ENCODE measurements at regions not wholly inside any gene's neighbourhood (a gene's known extent, or its start where the extent isn't known, plus 50 kb on each side); places are given as distances from the start of the nearest gene placed in this dataset.

DNA sequence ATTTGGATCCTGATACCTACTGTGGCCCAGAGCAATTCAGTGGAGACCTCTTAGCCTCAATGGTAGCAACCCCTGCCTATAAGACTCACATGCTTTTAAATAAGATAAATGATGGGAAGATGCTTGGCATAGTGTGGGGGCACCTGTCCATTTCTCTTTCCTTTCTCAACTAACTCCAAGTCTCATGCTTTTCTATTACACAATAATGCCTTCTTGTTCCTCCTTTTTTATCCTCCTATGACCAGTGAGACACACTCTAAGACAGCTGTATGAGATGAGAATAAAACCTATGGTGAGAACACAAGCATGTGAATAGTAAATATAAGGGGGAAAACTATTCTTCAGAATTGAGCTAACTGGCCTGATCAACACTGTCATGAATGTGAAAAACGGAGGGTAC, 147.0 kb upstream of the STXBP5 start:
- TF ChIP-seq, protein P1, sequence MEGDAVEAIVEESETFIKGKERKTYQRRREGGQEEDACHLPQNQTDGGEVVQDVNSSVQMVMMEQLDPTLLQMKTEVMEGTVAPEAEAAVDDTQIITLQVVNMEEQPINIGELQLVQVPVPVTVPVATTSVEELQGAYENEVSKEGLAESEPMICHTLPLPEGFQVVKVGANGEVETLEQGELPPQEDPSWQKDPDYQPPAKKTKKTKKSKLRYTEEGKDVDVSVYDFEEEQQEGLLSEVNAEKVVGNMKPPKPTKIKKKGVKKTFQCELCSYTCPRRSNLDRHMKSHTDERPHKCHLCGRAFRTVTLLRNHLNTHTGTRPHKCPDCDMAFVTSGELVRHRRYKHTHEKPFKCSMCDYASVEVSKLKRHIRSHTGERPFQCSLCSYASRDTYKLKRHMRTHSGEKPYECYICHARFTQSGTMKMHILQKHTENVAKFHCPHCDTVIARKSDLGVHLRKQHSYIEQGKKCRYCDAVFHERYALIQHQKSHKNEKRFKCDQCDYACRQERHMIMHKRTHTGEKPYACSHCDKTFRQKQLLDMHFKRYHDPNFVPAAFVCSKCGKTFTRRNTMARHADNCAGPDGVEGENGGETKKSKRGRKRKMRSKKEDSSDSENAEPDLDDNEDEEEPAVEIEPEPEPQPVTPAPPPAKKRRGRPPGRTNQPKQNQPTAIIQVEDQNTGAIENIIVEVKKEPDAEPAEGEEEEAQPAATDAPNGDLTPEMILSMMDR (IDR thresholded peaks at IDR 0.05): no peak

GRCh38 chr6:147057705-147058342, 146.4 kb upstream of the STXBP5 start:
- TF ChIP-seq, protein P1 (IDR thresholded peaks at IDR 0.05): no peak

DNA sequence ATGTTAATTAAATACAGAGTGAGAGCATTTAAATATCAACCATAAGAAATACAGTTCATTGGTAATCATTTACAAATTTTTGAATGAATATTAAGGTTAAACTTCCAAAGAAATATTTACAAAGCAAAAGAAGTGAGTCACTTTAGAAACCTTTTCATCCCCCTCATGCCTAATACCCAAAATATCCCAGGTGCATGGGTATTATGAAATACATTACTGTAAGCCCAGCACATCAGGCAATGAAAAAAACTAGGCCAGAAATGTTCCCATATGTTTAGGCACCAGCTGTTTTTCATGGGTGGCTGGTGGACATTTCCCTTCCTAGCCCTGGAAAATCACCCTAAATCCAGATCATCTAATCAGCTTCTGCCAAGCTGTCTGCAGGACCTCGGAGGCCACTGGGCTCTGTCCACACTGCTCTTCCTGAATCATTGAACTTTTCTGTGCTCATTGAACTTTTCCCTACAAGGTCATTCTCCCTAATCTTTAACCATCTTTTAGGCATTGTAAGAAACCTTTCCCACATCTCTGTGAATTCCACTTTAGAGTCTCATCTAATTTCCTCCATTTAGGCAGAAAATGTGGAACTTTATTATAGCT, 145.3 kb upstream of the STXBP5 start:
- TF ChIP-seq, protein P1 (IDR thresholded peaks at IDR 0.05): no peak

DNA sequence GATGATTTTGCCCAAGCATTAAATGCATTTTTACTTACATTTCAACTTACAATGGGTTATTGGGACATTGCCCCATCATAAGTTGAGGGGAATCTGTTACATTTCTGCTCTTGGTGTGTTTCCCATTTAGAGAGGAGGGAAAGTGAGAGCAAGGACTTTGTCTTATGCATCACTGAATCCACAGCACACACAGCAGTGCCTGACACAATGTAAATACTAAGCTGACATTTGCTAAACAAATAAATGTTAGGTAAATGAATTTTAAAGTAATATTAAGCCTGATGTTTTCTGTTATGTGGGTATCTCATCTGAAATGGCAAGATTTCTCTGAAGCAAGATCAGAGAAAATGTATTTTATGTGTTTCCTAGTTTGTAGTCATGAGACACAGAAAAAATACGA, 143.6 kb upstream of the STXBP5 start:
- TF ChIP-seq, protein P1 (IDR thresholded peaks at IDR 0.05): no peak

DNA sequence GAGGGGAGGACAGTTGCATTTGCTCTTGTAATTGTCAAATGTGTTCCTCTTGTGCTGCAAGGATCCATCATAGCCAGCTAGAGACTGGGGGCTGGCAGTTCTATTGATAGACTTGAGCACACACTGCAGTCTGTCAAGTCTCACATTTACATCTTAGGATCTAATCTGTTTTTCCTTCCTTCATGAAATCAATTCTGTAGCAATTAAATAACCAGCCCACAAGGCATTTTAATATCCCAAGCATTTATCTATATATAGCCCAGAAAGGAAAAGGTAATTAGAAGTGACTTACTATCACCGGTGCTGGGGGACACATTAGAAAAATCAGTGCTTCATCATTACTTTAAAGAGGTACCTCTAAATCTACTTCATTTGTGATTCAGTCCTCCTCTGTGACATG, 143.0 kb upstream of the STXBP5 start:
- TF ChIP-seq, protein P1 (IDR thresholded peaks at IDR 0.05): no peak

DNA sequence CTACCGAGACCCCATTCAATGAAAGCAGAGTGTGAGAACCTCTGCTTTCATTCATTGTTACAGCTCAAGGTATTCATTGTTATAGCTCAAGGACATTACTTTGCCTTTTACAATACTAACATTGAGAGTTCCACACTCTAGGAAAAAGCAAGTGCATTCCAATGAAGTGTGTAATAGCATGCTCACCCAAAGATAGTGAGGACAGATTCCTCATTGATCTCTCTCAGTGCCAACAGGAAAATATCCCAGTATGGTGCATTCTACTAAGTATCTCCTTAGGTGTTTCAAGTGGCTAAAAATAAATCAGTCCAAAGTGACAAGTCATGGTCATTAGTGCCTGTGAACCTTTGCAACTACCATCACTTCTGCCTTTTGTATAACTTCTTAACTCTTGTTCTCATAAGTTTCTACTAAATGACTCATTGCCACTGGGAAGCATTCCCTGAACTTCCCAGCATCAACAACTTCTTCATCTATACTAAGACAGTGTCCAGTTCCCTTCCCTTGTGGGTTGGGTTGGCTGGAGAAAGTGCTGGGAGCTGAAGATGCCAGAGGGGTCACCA, 140.7 kb upstream of the STXBP5 start:
- TF ChIP-seq, protein P1 (IDR thresholded peaks at IDR 0.05): no peak

DNA sequence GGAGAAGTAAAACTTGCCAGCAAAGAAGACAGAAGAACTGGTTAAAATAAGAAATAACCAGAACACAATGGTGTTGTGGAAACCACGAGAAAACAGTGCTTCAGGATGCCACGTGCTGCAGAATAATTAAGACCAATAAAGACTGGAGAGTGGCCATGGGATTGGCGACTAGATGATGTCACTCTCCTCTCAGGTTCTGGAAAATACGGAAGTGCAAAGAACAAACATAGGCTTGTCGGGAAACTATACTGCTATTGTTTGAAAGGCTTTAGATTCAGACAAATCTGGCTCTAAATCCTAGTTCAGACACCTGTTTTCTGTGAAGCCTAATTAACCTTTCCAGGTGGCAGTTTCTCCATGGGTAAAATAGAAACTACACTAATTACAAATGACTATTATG, 138.4 kb upstream of the STXBP5 start:
- TF ChIP-seq, protein P1 (IDR thresholded peaks at IDR 0.05): no peak
